ENCODE measurements at regions not wholly inside any gene's neighbourhood (a gene's known extent, or its start where the extent isn't known, plus 50 kb on each side); places are given as distances from the start of the nearest gene placed in this dataset.
A peak's percentile ranks its signal among the peaks of the same experiment; 100 is the strongest.
"Not testable (repeated sequence)": the region's sequence is repeated elsewhere in the genome, so short reads cannot be mapped to it uniquely, and the experiment has no call there.

- no peak for DNase-seq (ENCODE audit: low read depth)
Measured at GRCh38 chr5:74534397-74535129, 106.0 kb downstream of the ENC1 start.

DNA sequence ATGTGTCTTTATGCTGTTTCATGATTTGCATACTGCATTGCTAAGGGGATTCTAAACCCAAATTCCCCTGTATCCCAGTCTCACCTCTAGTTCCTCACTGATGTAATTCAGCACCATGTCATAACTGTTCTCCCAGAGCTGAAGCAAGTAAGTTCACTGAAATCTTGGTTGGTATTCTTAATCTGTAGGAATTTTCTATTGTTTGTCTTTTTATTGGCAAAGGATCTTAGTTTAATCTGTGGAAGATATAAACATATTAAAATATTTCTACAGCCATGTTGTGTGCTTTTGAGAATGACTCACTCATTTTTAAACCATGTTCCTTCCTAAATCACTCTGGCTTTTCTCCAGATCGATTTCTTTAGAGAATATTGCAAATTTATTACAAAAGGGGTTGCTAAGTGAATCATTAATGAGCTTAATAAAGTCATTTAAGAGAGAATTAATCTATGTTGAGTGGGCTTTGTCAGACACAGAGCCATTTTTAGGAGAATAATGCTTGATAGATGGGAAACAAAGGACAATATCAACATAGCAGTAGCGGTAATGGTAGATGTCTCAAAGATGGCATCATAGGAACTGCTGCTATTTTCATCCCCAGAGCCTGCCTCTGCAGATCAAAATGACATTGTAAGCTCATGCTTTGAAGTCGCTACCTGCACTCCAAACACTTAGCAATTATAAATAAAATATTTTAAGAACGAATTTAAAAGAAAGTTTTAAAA, 110.0 kb downstream of the ENC1 start:
- DNase-seq (ENCODE audit: low read depth) = no peak

- DNase-seq (ENCODE audit: low read depth) = no peak
Measured at GRCh38 chr5:74529101-74529500, 111.4 kb downstream of the ENC1 start.

DNA sequence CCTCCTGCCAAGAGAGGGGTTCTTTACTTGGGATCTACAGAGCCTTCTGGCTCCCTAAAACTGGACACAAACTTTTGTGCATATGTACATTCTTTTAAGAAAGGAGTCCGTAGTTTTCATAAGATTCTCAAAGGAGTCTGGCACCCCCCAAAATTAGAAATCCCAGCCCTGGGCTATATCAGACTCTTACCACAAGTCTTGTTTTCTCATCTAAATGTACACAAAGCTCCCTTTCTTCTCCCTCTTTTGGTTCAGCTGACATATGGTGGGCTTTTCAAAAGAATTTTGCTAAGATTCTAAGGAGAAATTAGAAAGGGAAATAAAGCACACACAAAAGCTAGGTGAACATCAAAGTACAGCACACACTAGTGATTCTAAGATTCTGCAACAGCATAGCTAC, 114.4 kb downstream of the ENC1 start:
- no peak for DNase-seq (ENCODE audit: low read depth)

- not testable (repeated sequence) for DNase-seq (ENCODE audit: low read depth)
Measured at GRCh38 chr5:74524767-74525166, 115.8 kb downstream of the ENC1 start.

DNA sequence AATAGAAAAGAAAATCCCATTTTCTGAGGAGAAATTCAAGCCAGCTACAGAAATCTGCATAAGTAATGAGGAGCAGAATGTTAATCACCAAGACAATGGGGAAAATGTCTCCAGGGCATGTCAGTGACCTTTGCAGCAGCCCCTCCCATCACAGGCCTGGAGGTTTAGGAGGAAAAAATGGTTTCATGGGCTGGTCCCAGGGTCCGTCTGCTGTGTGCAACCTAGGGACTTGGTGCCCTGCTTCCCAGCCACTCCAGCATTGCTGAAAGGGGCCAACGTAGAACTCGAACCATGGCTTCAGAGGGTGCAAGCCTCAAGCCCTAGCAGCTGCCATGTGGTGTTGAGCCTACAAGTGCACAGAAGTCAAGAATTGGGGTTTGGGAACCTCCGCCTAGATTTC, 116.8 kb downstream of the ENC1 start:
- not testable (repeated sequence) for DNase-seq (ENCODE audit: low read depth)

DNA sequence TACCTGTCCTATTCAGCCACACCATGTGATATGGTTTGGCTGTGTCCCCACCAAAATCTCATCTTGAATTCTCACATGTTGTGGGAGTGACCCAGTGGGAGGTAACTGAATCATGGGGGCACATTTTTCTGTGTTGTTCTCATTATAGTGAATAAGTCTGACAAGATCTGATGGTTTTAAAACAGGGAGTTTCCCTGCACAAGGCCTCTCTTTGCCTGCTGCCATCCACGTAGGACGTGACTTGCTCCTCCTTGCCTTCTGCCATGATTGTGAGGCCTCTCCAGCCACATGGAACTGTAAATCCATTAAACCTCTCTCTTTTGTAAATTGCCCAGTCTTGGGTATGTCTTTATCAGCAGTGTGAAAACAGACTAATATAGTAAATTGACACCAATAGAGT, 117.7 kb downstream of the ENC1 start:
- DNase-seq (ENCODE audit: low read depth) = not testable (repeated sequence)

GRCh38 chr5:74521401-74521800, 119.1 kb downstream of the ENC1 start:
- no peak for DNase-seq (ENCODE audit: low read depth)

DNA sequence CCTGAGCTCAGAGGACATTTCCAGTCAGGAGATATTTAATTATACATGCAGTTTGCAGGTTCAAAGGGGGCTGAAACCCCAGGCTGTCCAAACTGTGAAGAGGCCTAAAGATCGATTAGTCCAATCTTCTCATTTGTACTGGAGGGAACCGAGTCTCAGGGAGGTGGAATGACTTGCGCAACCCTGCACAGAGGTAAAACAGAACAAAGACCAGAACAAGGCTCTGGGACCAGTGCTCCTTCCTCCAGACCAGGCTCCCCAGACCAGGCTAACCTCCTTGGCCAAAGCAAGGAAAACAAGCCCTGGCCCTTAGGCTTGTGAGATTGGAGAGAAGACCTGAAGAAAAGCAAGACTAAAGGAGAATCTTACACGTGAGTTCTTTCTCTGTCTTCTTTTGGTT, 120.8 kb downstream of the ENC1 start:
- no peak for DNase-seq (ENCODE audit: low read depth)

DNA sequence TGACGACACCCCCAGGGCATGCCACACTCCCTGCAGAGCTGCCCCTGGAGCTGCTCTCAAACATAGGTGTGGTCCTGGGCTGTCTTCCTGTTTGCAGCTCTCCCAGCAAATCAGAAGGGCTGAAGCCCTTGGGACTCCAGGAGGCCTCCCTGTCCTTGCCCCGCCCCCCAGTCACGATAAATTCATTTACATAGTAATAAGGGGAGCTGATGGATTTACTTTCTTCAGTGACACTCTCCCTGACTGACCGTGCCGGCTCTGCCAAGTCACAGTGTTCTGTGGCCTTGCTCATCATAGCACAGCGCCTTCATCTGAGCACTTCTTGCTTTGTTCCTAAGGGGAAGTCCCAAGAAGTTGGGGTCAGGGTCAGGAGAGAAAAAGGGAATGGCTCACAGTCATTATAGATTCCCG, 121.4 kb downstream of the ENC1 start:
- DNase-seq (ENCODE audit: low read depth) = no peak

DNA sequence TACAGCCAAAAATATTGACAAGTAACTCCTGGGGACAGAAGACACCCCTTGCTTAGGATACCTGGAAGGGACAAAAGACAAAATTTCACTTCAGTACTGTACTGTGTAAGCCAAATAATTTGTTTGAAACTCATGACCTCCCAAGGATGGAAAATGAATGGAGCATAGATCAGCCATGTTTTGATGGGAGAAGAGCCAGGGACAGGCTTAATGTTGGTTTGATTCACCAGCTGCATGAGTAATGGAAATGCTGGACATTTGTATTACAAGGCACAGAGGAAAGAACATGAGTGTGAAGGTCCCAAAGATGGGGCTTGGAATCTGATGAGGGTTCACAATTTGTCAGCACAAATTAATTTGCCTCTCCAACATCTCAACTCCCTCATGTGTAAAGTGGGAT, 122.8 kb downstream of the ENC1 start:
- peak; percentile 87 for DNase-seq (ENCODE audit: low read depth)

DNA sequence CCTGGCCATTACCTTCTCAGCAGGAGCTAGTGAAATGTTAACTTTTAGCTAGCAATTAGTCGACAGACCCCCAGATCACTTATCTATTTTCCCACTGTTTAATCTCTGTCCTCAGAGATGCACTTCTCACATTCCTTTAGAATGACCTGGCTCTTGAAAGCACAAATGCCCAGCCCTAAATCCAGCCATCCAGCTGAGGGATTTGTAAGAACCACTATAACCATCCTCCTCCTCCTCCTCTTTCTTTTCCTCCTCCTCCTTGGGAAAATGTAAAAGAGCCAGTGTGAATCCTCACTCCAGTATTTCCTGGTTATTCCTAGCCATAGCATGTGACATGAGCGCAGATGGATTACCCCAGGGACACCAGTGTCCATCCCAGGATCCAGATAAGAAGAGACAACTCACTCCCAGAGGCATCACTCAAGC, 124.3 kb downstream of the ENC1 start:
- peak; percentile 73 for DNase-seq (ENCODE audit: low read depth)

- DNase-seq (ENCODE audit: low read depth) = no peak
Measured at GRCh38 chr5:74514888-74515551, 125.5 kb downstream of the ENC1 start.

- not testable (repeated sequence) for DNase-seq (ENCODE audit: low read depth)
Measured at GRCh38 chr5:74511770-74512169, 128.8 kb downstream of the ENC1 start.

- no peak for DNase-seq (ENCODE audit: low read depth)
Measured at GRCh38 chr5:74510476-74511075, 130.0 kb downstream of the ENC1 start.

- DNase-seq (ENCODE audit: low read depth) = no peak
Measured at GRCh38 chr5:74507370-74508005, 133.0 kb downstream of the ENC1 start.

DNA sequence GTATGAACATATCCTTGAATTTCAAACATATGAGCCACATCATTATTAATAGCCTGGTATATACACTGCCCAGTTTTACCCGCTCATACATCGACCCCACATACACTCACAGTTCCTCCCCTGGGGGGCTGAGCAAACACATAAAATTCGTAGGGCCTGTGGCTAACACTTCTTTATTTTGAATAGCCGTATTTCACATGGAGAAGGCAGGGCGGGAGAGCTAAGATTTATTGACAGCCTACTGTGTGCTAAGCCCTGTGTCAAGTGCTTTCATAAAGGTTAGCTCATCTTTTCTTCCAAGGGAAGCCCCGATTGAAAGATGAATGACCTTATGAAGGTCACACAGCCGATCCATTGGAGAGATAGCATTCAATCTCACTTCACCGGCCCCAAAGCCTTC, 134.4 kb downstream of the ENC1 start:
- no peak for DNase-seq (ENCODE audit: low read depth)

- DNase-seq (ENCODE audit: low read depth) = no peak
Measured at GRCh38 chr5:74504463-74504862, 136.1 kb downstream of the ENC1 start.

- no peak for DNase-seq (ENCODE audit: low read depth)
Measured at GRCh38 chr5:74502479-74502950, 138.0 kb downstream of the ENC1 start.

GRCh38 chr5:74501674-74502478, 138.7 kb downstream of the ENC1 start:
- no peak for DNase-seq (ENCODE audit: low read depth)
